Smooth muscle cell (in vitro differentiated cells): ENCODE measurements at regions not wholly inside any gene's neighbourhood (a gene's known extent, or its start where the extent isn't known, plus 50 kb on each side); places are given as distances from the start of the nearest gene placed in this dataset.
"Not testable (repeated sequence)": the region's sequence is repeated elsewhere in the genome, so short reads cannot be mapped to it uniquely, and the experiment has no call there.

Experiments
- DNase-seq: peaks from one replicate; lab custom pipeline; 2025; ENCODE audit not compliant: unreplicated experiment; lab: John Stamatoyannopoulos, UW
- H2AFZ ChIP-seq: fragments of 200-600 bp; sonication (generic); 2 replicates; pipeline ENCODE4 v1.6.0; 2016; ENCODE audit warnings: antibody characterized with exemption, low read depth, mild to moderate bottlenecking
- H3F3A ChIP-seq: fragments of 200-600 bp; sonication (generic); 2 replicates; pipeline ENCODE4 v1.6.0; 2017; ENCODE audit warnings: antibody characterized with exemption, low read depth
- H3K27ac ChIP-seq: fragments of 200-600 bp; sonication (generic); 2 replicates; pipeline ENCODE4 v1.5.1; 2016; ENCODE audit warnings: low read depth, mild to moderate bottlenecking
- H3K27me3 ChIP-seq: fragments of 200-600 bp; sonication (generic); 2 replicates; pipeline ENCODE4 v1.6.1; 2016; ENCODE audit warnings: low read depth, mild to moderate bottlenecking
- H3K36me3 ChIP-seq: fragments of 200-600 bp; sonication (generic); 2 replicates; pipeline ENCODE4 v1.5.1; 2016; ENCODE audit warnings: low read depth
- H3K4me1 ChIP-seq: fragments of 200-600 bp; sonication (generic); 2 replicates; pipeline ENCODE4 v1.5.1; 2016; ENCODE audit warnings: low read depth
- H3K4me2 ChIP-seq: fragments of 200-600 bp; sonication (generic); 2 replicates; pipeline ENCODE4 v1.6.0; 2016; ENCODE audit warnings: mild to moderate bottlenecking
- H3K4me3 ChIP-seq: fragments of 200-600 bp; sonication (generic); 2 replicates; pipeline ENCODE4 v1.5.1; 2016; ENCODE audit warnings: mild to moderate bottlenecking
- H3K79me2 ChIP-seq: fragments of 200-600 bp; sonication (generic); 2 replicates; pipeline ENCODE4 v1.6.0; 2016; ENCODE audit warnings: low read depth, mild to moderate bottlenecking
- H3K9ac ChIP-seq: fragments of 200-600 bp; sonication (generic); 2 replicates; pipeline ENCODE4 v1.6.0; 2016; ENCODE audit warnings: low read depth
- H3K9me3 ChIP-seq: fragments of 200-600 bp; sonication (generic); replicated peaks from 2 replicates; pipeline ENCODE4 v1.5.1; 2016; ENCODE audit warnings: low read depth
- H4K20me1 ChIP-seq: fragments of 200-600 bp; sonication (generic); 2 replicates; pipeline ENCODE4 v1.6.0; 2016; ENCODE audit warnings: low read depth
- WGBS: methylation state at CpG from one replicate; pipeline ENCODE4 v1.1.7; 2016; ENCODE audit warnings: low lambda C conversion rate; 5-methylcytosine and 5-hydroxymethylcytosine counted together
- TF ChIP-seq, protein P1 (sequence below): fragments of 200-600 bp; sonication (generic); IDR thresholded peaks from 2 replicates; pipeline ENCODE4 v1.5.1; 2017; ENCODE audit warnings: borderline replicate concordance, mild to moderate bottlenecking, antibody characterized with exemption; ENCODE audit not compliant: insufficient read depth, poor library complexity, severe bottlenecking

DNA sequence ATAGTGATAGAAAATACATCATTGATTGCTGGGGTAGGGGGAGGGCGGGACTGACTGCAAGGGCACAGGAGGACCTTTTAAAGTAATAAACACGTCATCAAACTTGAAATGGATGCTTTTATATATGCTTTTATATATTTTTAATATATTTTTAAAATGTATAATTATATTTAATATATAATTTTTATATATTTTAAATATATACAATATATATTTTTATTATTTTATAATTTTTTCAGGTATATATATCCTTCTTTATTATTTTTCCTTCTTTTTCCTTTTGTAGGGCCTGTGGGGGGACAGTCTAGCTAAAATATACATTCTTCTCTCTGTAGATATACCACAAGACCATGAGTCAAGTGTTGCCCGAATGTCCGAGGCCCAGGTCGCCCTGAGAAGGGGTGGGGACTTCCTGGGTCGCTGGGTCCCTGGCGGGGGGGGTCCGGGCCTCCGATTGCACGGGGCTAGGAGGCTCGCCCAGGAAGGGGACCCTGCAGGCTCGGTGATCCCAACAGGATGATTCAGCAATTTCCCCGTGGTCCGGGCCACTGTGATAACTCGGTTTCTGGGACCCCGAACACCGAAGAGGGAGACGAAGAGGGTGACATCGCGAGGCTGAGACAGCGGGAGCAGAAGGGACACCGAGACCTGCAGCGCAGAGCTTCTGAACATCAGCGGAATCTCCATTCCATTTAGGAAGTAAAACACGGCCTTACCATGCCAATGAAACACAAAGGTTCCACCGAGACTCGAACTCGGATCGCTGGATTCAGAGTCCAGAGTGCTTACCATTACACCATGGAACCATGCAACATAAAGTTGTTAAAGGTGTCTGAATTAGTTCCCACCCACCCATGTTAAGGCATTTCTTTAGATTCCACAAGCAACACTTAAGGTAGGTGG, 112.5 kb upstream of the NBPF11 start:
- Histone ChIP-seq H3K79me2 (no peaks in the 10 kb centered on the region), H3K4me1 (peaks cover 5% of the 10 kb centered on the region), H3K27ac (no peak overlapping the region), H2AFZ (peak overlapping the region; percentile 72), H3K27me3 (no peaks in the 10 kb centered on the region), H3K4me3 (peak overlapping the region; percentile 59), H4K20me1 (no peaks in the 10 kb centered on the region), H3K36me3 (no peaks in the 10 kb centered on the region), H3F3A (no peaks in the 10 kb centered on the region), H3K9ac (peak overlapping the region; percentile 13), H3K9me3 (no peaks in the 10 kb centered on the region), H3K4me2 (peak overlapping the region; percentile 87)
- TF ChIP-seq, protein P1, sequence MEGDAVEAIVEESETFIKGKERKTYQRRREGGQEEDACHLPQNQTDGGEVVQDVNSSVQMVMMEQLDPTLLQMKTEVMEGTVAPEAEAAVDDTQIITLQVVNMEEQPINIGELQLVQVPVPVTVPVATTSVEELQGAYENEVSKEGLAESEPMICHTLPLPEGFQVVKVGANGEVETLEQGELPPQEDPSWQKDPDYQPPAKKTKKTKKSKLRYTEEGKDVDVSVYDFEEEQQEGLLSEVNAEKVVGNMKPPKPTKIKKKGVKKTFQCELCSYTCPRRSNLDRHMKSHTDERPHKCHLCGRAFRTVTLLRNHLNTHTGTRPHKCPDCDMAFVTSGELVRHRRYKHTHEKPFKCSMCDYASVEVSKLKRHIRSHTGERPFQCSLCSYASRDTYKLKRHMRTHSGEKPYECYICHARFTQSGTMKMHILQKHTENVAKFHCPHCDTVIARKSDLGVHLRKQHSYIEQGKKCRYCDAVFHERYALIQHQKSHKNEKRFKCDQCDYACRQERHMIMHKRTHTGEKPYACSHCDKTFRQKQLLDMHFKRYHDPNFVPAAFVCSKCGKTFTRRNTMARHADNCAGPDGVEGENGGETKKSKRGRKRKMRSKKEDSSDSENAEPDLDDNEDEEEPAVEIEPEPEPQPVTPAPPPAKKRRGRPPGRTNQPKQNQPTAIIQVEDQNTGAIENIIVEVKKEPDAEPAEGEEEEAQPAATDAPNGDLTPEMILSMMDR = no peak
- DNase-seq = no peak
- 16% methylated on average over 29 of the region's 29 CpGs for WGBS

DNA sequence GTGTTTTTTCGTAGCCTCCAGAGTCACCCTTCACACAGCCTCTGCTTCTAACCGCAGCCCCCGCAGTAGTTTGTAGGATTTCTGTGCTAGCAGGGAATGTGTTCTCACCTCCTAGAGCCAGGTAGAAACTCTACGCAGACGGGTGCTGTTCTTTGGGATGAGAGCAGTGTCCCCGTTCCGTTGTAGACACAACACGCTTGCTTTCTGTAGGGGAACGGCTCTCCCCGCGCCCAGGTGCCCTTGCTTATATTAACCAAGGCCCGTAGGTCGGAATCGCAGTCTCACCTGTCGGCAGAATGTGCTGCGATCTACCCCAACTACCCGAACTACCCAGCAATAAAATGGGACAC, 111.8 kb upstream of the NBPF11 start:
- no peak for DNase-seq
- Histone ChIP-seq H3K9ac (peak overlapping the region; percentile 89), H3K4me1 (peaks cover 5% of the 10 kb centered on the region), H3K4me2 (peak overlapping the region; percentile 87), H3K27me3 (no peaks in the 10 kb centered on the region), H3K9me3 (no peaks in the 10 kb centered on the region), H2AFZ (peak overlapping the region; percentile 85), H3K79me2 (no peaks in the 10 kb centered on the region), H3K36me3 (no peaks in the 10 kb centered on the region), H3K4me3 (peak overlapping the region; percentile 59), H4K20me1 (no peaks in the 10 kb centered on the region), H3K27ac (peak overlapping the region; percentile 76), H3F3A (no peaks in the 10 kb centered on the region)
- 3% methylated on average over 17 of the region's 17 CpGs for WGBS
- TF ChIP-seq, protein P1 = no peak

DNA sequence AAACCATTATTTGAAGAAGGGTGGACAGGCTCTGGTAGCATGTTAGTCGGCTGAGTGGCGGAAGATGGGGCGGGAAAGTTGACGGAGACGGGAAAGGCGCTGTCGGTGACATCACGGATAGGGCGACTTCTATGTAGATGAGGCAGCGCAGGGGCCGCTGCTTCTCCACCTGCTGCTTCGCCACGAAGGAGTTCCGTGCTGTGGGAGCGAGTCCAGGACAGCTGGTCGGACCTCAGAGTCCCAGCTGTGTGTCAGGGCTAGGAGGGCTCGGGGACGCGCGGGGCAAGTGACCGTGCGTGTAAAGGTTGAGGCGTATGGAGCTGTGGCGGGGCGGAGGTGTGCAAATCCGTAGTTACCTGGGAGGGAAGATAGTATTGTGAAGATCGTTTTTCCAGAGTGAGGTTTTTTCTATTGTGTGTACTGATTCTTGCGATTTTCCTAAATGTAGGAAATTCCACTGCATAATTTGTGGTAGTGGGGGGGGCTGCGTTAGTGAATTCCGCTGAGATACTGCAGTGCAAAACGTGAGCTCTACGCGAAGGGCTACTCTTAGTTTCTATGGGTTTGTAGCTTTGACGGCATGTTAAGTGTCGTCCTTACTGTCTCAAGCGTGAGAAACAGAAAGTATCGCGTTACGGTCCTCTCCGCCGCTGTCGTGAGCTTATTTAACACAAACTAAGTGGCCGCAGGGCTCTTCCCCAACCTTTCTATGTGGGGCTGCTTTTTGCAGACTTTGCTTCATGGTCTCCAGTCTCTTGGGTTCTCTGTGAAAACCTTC, 111.2 kb upstream of the NBPF11 start:
- no peaks in the 10 kb centered on the region for H3K9me3 ChIP-seq
- TF ChIP-seq, protein P1 = no peak
- H3F3A ChIP-seq = no peaks in the 10 kb centered on the region
- no peaks in the 10 kb centered on the region for H3K79me2 ChIP-seq
- no peaks in the 10 kb centered on the region for H3K27me3 ChIP-seq
- peak overlapping the region; percentile 76 for H3K27ac ChIP-seq
- H3K9ac ChIP-seq = peak overlapping the region; percentile 89
- H2AFZ ChIP-seq = peak overlapping the region; percentile 85
- H3K4me1 ChIP-seq = peaks cover 5% of the 10 kb centered on the region
- no peaks in the 10 kb centered on the region for H4K20me1 ChIP-seq
- peak overlapping the region; percentile 59 for H3K4me3 ChIP-seq
- peak overlapping the region; percentile 87 for H3K4me2 ChIP-seq
- no peaks in the 10 kb centered on the region for H3K36me3 ChIP-seq
- DNase-seq = no peak
- WGBS = under 1% methylated on average over 43 of the region's 43 CpGs

DNA sequence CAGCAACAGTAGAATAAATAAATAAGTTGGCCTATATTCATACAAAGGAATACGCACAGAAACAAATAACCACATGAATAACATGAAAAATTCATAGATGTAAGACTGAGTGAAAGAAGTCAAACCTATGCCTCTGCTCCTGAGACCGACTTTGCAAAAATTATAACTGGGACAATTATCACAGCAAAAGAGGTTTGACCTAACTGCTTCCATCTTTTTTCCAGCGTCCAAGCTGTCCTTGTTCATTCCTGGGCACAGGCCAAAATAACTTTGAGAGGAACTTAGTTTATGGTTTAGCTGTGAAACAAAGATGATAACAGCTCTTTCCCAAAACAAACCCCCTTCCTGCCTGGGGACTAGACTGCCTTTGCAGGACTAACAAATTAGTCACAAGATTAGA, 109.6 kb upstream of the NBPF11 start:
- H3K27me3 ChIP-seq, H3K4me2 ChIP-seq, H3K4me3 ChIP-seq, H3K27ac ChIP-seq, H3K4me1 ChIP-seq, DNase-seq, H3K9ac ChIP-seq, H2AFZ ChIP-seq, H4K20me1 ChIP-seq, H3K79me2 ChIP-seq, H3F3A ChIP-seq, H3K36me3 ChIP-seq, H3K9me3 ChIP-seq: not testable (repeated sequence)
- WGBS = 77% methylated on average over 3 of the region's 3 CpGs

DNA sequence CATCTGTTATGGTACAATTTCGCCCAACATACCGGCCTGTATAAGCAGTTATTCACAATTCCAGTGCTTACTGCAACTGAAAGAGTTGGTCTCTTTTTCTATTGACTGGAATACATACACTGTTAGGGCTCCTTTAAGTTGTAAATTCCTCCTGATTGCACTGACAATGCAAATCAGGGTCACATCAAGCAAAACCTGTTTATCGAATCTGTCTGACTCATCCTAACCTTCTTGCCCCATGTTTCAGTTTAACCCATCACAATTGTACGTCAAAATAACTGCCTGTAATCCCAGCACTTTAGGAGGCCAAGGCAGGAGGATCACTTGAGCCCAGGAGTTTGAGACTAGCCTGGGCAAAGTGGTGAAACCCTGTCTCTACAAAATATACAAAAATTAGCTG, 105.8 kb upstream of the NBPF11 start:
- not testable (repeated sequence) for H3F3A ChIP-seq, H3K36me3 ChIP-seq, H3K79me2 ChIP-seq, H4K20me1 ChIP-seq, H3K27me3 ChIP-seq, H3K4me3 ChIP-seq, H3K4me2 ChIP-seq, H3K9me3 ChIP-seq, H2AFZ ChIP-seq, H3K4me1 ChIP-seq, H3K9ac ChIP-seq, H3K27ac ChIP-seq, DNase-seq
- WGBS = 76% methylated on average over 4 of the region's 4 CpGs
